H1 (cell line): ENCODE measurements at regions not wholly inside any gene's neighbourhood (a gene's known extent, or its start where the extent isn't known, plus 50 kb on each side); places are given as distances from the start of the nearest gene placed in this dataset.

Source experiments
- CTCF ChIA-PET: fragments of 300-600 bp; sonication (Branson Sonifier 250); formaldehyde crosslinking; loops from one replicate; lab custom pipeline; 2021; ENCODE audit not compliant: partially characterized antibody; lab: Charles Lee
- POLR2A ChIA-PET: fragments of 300-600 bp; sonication (Branson Sonifier 250); formaldehyde crosslinking; loops from one replicate; lab custom pipeline; 2021; ENCODE audit warnings: inconsistent platforms; ENCODE audit not compliant: partially characterized antibody; lab: Charles Lee
- DNase-seq, 2 experiments: peaks; one replicate each; pipeline versions ENCODE4 v3.0.0 to v3.0.0-alpha.2; 2010 to 2022; ENCODE audit warnings: low spot score in 2 of 2, low read depth in 1 of 2, mixed read lengths in 1 of 2
- FAIRE-seq: peaks from 2 replicates; lab custom pipeline; 2011; peaks lifted over from hg19 to GRCh38; lab: Jason Lieb, UNC
- H2AFZ ChIP-seq: 2 replicates; pipeline ENCODE4 v1.8.1; 2012; ENCODE audit warnings: low read length, inconsistent platforms
- H2AK5ac ChIP-seq: 2 replicates; pipeline ENCODE4 v1.6.1; 2013; ENCODE audit warnings: low read depth, low read length
- H2BK120ac ChIP-seq: replicated peaks from 2 replicates; pipeline ENCODE3; 2013; ENCODE audit warnings: low read depth, low read length, inconsistent platforms
- H2BK12ac ChIP-seq: 2 replicates; pipeline ENCODE4 v1.6.1; 2013; ENCODE audit warnings: low read depth, low read length
- H2BK15ac ChIP-seq: 2 replicates; pipeline ENCODE4 v1.6.1; 2013; ENCODE audit warnings: low read length
- H2BK20ac ChIP-seq: 2 replicates; pipeline ENCODE4 v1.6.1; 2013; ENCODE audit warnings: low read length
- H2BK5ac ChIP-seq: 2 replicates; pipeline ENCODE4 v1.6.1; 2013; ENCODE audit warnings: low read depth, low read length
- H3K14ac ChIP-seq: 2 replicates; pipeline ENCODE4 v1.6.1; 2013; ENCODE audit warnings: inconsistent platforms; ENCODE audit not compliant: insufficient read length
- H3K18ac ChIP-seq: 2 replicates; pipeline ENCODE4 v1.6.1; 2013; ENCODE audit warnings: low read length; ENCODE audit errors: extremely low read depth
- H3K23ac ChIP-seq: 2 replicates; pipeline ENCODE4 v1.6.1; 2013; ENCODE audit warnings: inconsistent platforms; ENCODE audit not compliant: insufficient read length
- H3K23me2 ChIP-seq: 2 replicates; pipeline ENCODE4 v1.6.1; 2013; ENCODE audit warnings: low read depth, low read length
- H3K27ac ChIP-seq: 2 replicates; pipeline ENCODE4 v1.6.1; 2011; ENCODE audit warnings: low read depth, low read length, inconsistent platforms
- H3K27me3 ChIP-seq, 4 experiments: replicated peaks in 1 of 4; 1 replicate in 1 of 4; 2 replicates in 3 of 4; pipeline versions ENCODE4 v1.6.1 to v1.8.1; 2011 to 2013; ENCODE audit warnings: low read length in 3 of 4, mild to moderate bottlenecking in 3 of 4, inconsistent platforms in 2 of 4, mixed read lengths in 2 of 4, moderate library complexity in 1 of 4; ENCODE audit not compliant: control insufficient read depth in 3 of 4, insufficient read depth in 3 of 4; ENCODE audit errors: extremely low read depth in 1 of 4
- H3K36me3 ChIP-seq, 4 experiments: 2 replicates each; pipeline versions ENCODE4 v1.6.1 to v1.8.1; 2011 to 2013; ENCODE audit warnings: mild to moderate bottlenecking in 4 of 4, low read length in 3 of 4, moderate library complexity in 2 of 4, control low read depth in 1 of 4, inconsistent platforms in 1 of 4; ENCODE audit not compliant: insufficient read depth in 4 of 4, control insufficient read depth in 2 of 4
- H3K4ac ChIP-seq: replicated peaks from 2 replicates; pipeline ENCODE3; 2013; ENCODE audit warnings: low read length, low read depth, mixed read lengths, inconsistent platforms; ENCODE audit not compliant: insufficient read length
- H3K4me1 ChIP-seq, 4 experiments: replicated peaks in 1 of 4; 1 replicate in 1 of 4; 2 replicates in 3 of 4; pipeline versions ENCODE4 v1.6.1 to v1.8.1; 2011 to 2013; ENCODE audit warnings: low read length in 3 of 4, inconsistent platforms in 2 of 4, mixed read lengths in 1 of 4; ENCODE audit not compliant: insufficient read depth in 4 of 4, control insufficient read depth in 3 of 4
- H3K4me2 ChIP-seq, 2 experiments: 2 replicates each; pipeline versions ENCODE4 v1.6.1 to v1.8.1; 2011 to 2013; ENCODE audit warnings: low read depth in 2 of 2, low read length in 2 of 2, control low read depth in 1 of 2, inconsistent platforms in 1 of 2, mild to moderate bottlenecking in 1 of 2; ENCODE audit not compliant: insufficient read depth in 1 of 2
- H3K4me3 ChIP-seq, 4 experiments: fragments of 200-600, 300-600 bp in 1 of 4; sonication (generic), shearing (Covaris generic), sonication (Bioruptor Twin) in 1 of 4; 2 replicates each; pipeline versions ENCODE4 v1.5.1 to v1.8.1; 2011 to 2016; ENCODE audit warnings: low read length in 4 of 4, low read depth in 3 of 4, control low read depth in 2 of 4, inconsistent platforms in 2 of 4, mild to moderate bottlenecking in 2 of 4, mixed read lengths in 1 of 4, moderate library complexity in 1 of 4; ENCODE audit not compliant: insufficient read depth in 2 of 4; ENCODE audit errors: extremely low read depth in 1 of 4
- H3K56ac ChIP-seq: replicated peaks from 2 replicates; pipeline ENCODE3; 2013; ENCODE audit warnings: low read depth, mild to moderate bottlenecking, mixed read lengths, low read length, inconsistent platforms; ENCODE audit not compliant: insufficient read length
- H3K79me1 ChIP-seq: 2 replicates; pipeline ENCODE4 v1.6.1; 2013; ENCODE audit warnings: low read depth, low read length, control low read depth
- H3K79me2 ChIP-seq, 2 experiments: 2 replicates each; pipeline versions ENCODE4 v1.6.1 to v1.8.1; 2012 to 2013; ENCODE audit warnings: low read length in 2 of 2, mild to moderate bottlenecking in 2 of 2, inconsistent platforms in 1 of 2; ENCODE audit not compliant: insufficient read depth in 2 of 2, control insufficient read depth in 1 of 2
- H3K9ac ChIP-seq, 4 experiments: replicated peaks in 1 of 4; 1 replicate in 1 of 4; 2 replicates in 3 of 4; pipeline versions ENCODE4 v1.6.1 to v1.8.1; 2011 to 2013; ENCODE audit warnings: low read depth in 3 of 4, low read length in 3 of 4, control low read depth in 2 of 4, mild to moderate bottlenecking in 2 of 4, moderate library complexity in 2 of 4, inconsistent platforms in 1 of 4; ENCODE audit errors: extremely low read depth in 1 of 4
- H3K9me3 ChIP-seq, 2 experiments: 2 replicates each; pipeline versions ENCODE4 v1.6.1 to v1.8.1; 2012 to 2013; ENCODE audit warnings: mild to moderate bottlenecking in 2 of 2, moderate library complexity in 2 of 2, control low read depth in 1 of 2, inconsistent platforms in 1 of 2, low read depth in 1 of 2, low read length in 1 of 2, mixed read lengths in 1 of 2; ENCODE audit not compliant: insufficient read depth in 2 of 2
- H4K20me1 ChIP-seq, 2 experiments: replicated peaks in 1 of 2; 2 replicates each; pipeline versions ENCODE3 to v1.8.1; 2011 to 2013; ENCODE audit warnings: inconsistent platforms in 2 of 2, low read length in 2 of 2, mild to moderate bottlenecking in 1 of 2; ENCODE audit not compliant: insufficient read depth in 2 of 2, control insufficient read depth in 1 of 2
- H4K5ac ChIP-seq: 2 replicates; pipeline ENCODE4 v1.6.1; 2013; ENCODE audit warnings: low read length, low read depth, mixed read lengths, inconsistent platforms; ENCODE audit not compliant: insufficient read length
- H4K8ac ChIP-seq: 2 replicates; pipeline ENCODE4 v1.8.0; 2013; ENCODE audit warnings: mild to moderate bottlenecking, moderate library complexity, low read length, inconsistent platforms; ENCODE audit not compliant: insufficient read depth; ENCODE audit errors: extremely low read depth
- H4K91ac ChIP-seq: replicated peaks from 2 replicates; pipeline ENCODE3; 2013; ENCODE audit warnings: low read length, mixed read lengths, inconsistent platforms; ENCODE audit not compliant: insufficient read length
- CREB1 ChIP-seq: IDR thresholded peaks from 2 replicates; pipeline ENCODE4 v1.6.1; 2012; ENCODE audit warnings: inconsistent platforms
- RBBP5 ChIP-seq: IDR thresholded peaks from 2 replicates; pipeline ENCODE4 v1.7.1; 2012; ENCODE audit warnings: low read depth, mild to moderate bottlenecking, inconsistent platforms, low read length, moderate library complexity, borderline replicate concordance
- SUZ12 ChIP-seq: fragments of 200-600 bp; sonication (generic); IDR thresholded peaks from 2 replicates; pipeline ENCODE4 v1.6.1; 2012; ENCODE audit warnings: mild to moderate bottlenecking, inconsistent platforms, low read length, moderate library complexity, mixed read lengths
- WGBS, 2 experiments: shearing (Covaris generic) in 1 of 2; methylation state at CpG; one replicate each; pipeline versions ENCODE4 v1.1.6 to v1.1.7; 2013 to 2015; ENCODE audit warnings: low lambda C conversion rate in 2 of 2, mixed read lengths in 2 of 2, inconsistent platforms in 1 of 2, low coverage in 1 of 2, missing lambda C conversion rate in 1 of 2; ENCODE audit not compliant: insufficient replicate concordance in 2 of 2, insufficient coverage in 1 of 2, insufficient read length in 1 of 2; ENCODE audit errors: extremely low coverage in 1 of 2, missing lambda C conversion rate in 1 of 2; 5-methylcytosine and 5-hydroxymethylcytosine counted together

DNA sequence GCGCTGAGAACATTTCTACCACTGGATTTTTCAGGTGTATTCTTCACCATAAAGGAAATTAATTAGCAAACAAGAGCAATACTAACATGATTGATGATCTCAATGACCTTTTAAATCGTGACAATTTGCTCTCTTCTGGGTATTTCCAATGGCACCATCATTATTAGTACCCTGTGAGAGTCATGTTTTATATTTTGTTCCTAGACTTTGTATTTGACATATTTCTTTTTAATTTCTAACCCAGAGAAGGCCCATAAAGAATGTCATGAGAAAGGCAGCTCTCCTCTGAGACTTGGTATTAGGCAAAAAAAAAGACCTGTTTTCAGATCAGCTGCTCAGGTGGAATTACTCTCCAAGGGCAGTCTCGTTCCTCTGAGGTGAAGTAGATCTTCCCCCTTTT is 1253.4 kb downstream of the ROBO2 start:
- no peaks in the 10 kb centered on the region for H3K36me3 ChIP-seq
- no peaks in the 10 kb centered on the region for H3K79me1 ChIP-seq
- no peak overlapping the region for H3K4me3 ChIP-seq
- WGBS, 2 experiments, result 88% methylated on average over 3 of the region's 3 CpGs; no CpG with 5 or more reads in 1 of the 2 experiments
- no peak overlapping the region for H3K18ac ChIP-seq
- H3K23ac ChIP-seq, result no peak overlapping the region
- H3K4ac ChIP-seq, result no peak overlapping the region
- TF ChIP-seq SUZ12 (no peak), RBBP5 (no peak), CREB1 (no peak)
- no peak overlapping the region for H2BK120ac ChIP-seq
- H3K14ac ChIP-seq, result no peak overlapping the region
- H3K9ac ChIP-seq, result no peak overlapping the region
- H3K4me2 ChIP-seq, result no peak overlapping the region
- H3K23me2 ChIP-seq, result no peaks in the 10 kb centered on the region
- no peaks in the 10 kb centered on the region for H3K9me3 ChIP-seq
- no peak overlapping the region for H4K8ac ChIP-seq
- no peak overlapping the region for H2BK15ac ChIP-seq
- no peak overlapping the region for H4K91ac ChIP-seq
- no peak overlapping the region for H3K56ac ChIP-seq
- FAIRE-seq, result no peak
- H4K5ac ChIP-seq, result no peak overlapping the region
- no peaks in the 10 kb centered on the region for H3K4me1 ChIP-seq
- no peak overlapping the region for H2AK5ac ChIP-seq
- H3K27ac ChIP-seq, result no peak overlapping the region
- H4K20me1 ChIP-seq, result no peaks in the 10 kb centered on the region
- H2BK20ac ChIP-seq, result no peak overlapping the region
- no peak overlapping the region; the same call in 1 of the 2 replicates for H2AFZ ChIP-seq
- H3K79me2 ChIP-seq, result no peaks in the 10 kb centered on the region
- no peaks in the 10 kb centered on the region for H3K27me3 ChIP-seq
- ChIA-PET POLR2A (no interaction called here), CTCF (interaction anchor here (0.6 to 1.4 kb wide), 3 partner anchors 10 to 19 kb away, joined by 3 to 4 read pairs (median 3); no protein-coding TSS in a partner anchor)
- H2BK12ac ChIP-seq, result no peak overlapping the region
- no peak overlapping the region for H2BK5ac ChIP-seq
- DNase-seq, result no peak
